ENCODE measurements at regions not wholly inside any gene's neighbourhood (a gene's known extent, or its start where the extent isn't known, plus 50 kb on each side); places are given as distances from the start of the nearest gene placed in this dataset.

DNA sequence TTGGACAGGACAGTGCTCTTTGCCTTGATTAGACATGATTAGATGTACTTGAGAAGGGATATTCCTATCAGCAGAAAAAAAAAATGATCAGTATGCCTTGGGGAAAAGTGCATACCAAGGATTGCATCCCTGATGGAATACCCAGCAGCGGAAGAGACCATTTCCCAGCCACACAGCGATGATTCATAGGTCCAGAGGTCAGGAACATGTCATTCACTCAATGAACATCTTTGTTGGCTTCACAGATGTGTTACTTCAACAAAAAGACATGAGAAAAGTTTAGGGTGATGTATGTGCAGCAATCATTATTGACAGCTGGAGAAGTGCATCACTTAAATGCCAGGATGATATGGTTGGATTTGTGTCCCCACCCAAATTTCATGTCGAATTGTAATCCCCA lies 293.5 kb downstream of the ZNF674 start:
- TF ChIP-seq, protein P1, sequence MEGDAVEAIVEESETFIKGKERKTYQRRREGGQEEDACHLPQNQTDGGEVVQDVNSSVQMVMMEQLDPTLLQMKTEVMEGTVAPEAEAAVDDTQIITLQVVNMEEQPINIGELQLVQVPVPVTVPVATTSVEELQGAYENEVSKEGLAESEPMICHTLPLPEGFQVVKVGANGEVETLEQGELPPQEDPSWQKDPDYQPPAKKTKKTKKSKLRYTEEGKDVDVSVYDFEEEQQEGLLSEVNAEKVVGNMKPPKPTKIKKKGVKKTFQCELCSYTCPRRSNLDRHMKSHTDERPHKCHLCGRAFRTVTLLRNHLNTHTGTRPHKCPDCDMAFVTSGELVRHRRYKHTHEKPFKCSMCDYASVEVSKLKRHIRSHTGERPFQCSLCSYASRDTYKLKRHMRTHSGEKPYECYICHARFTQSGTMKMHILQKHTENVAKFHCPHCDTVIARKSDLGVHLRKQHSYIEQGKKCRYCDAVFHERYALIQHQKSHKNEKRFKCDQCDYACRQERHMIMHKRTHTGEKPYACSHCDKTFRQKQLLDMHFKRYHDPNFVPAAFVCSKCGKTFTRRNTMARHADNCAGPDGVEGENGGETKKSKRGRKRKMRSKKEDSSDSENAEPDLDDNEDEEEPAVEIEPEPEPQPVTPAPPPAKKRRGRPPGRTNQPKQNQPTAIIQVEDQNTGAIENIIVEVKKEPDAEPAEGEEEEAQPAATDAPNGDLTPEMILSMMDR (IDR thresholded peaks at IDR 0.05; ENCODE audit: extremely low read depth in 1 of 2, insufficient read depth in 1 of 2, low read depth in 1 of 2, low read length in 2 of 2), result no peak
- TF ChIP-seq POLR2A (IDR thresholded peaks at IDR 0.05; ENCODE audit: low read depth, low read length) (no peak), POLR2AphosphoS5 (IDR thresholded peaks at IDR 0.05; ENCODE audit: insufficient read depth, low read depth, low read length) (no peak), FOS (IDR thresholded peaks at IDR 0.05; ENCODE audit: borderline replicate concordance, insufficient read depth, low read length) (no peak), EZH2 (IDR thresholded peaks at IDR 0.05; ENCODE audit: borderline replicate concordance, low read depth, low read length, severe bottlenecking) (no peak), JUN (IDR thresholded peaks at IDR 0.05; ENCODE audit: borderline replicate concordance, insufficient read depth, insufficient read length, low read depth) (no peak), GATA2 (IDR thresholded peaks at IDR 0.05; ENCODE audit: insufficient read depth, insufficient read length, low read depth, low read length) (no peak), MYC (IDR thresholded peaks at IDR 0.05; ENCODE audit: low read depth, low read length) (no peak)
- TF ChIP-seq, protein P2, sequence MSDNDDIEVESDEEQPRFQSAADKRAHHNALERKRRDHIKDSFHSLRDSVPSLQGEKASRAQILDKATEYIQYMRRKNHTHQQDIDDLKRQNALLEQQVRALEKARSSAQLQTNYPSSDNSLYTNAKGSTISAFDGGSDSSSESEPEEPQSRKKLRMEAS (IDR thresholded peaks at IDR 0.05; ENCODE audit: insufficient read depth, insufficient read length), result no peak
